DND-41 (cell line): ENCODE measurements at regions not wholly inside any gene's neighbourhood (a gene's known extent, or its start where the extent isn't known, plus 50 kb on each side); places are given as distances from the start of the nearest gene placed in this dataset.

Experiments
- CTCF ChIP-seq: IDR thresholded peaks from 2 replicates; pipeline ENCODE4 v1.5.1; 2012; ENCODE audit warnings: borderline replicate concordance, low read length, moderate library complexity, mild to moderate bottlenecking; ENCODE audit not compliant: poor library complexity, severe bottlenecking; ENCODE audit errors: extremely low read depth
- EZH2 ChIP-seq: IDR thresholded peaks from 3 replicates; pipeline ENCODE4 v1.6.1; 2012; ENCODE audit warnings: borderline replicate concordance, low read depth, mild to moderate bottlenecking, moderate library complexity, low read length, inconsistent platforms; ENCODE audit not compliant: severe bottlenecking

- TF ChIP-seq CTCF (no peak), EZH2 (no peak)
Measured at GRCh38 chr12:111251787-111252186, 117.1 kb downstream of the PHETA1 start.
